ENCODE measurements at regions not wholly inside any gene's neighbourhood (a gene's known extent, or its start where the extent isn't known, plus 50 kb on each side); places are given as distances from the start of the nearest gene placed in this dataset.
A peak's percentile ranks its signal among the peaks of the same experiment; 100 is the strongest.

GRCh38 chr2:222797871-222798270 lies 63.0 kb upstream of the ACSL3 start:
- DNase-seq (ENCODE audit: low spot score): no peak

GRCh38 chr2:222798528-222798927 lies 62.3 kb upstream of the ACSL3 start:
- DNase-seq (ENCODE audit: low spot score): no peak

- peak; percentile 77 for DNase-seq (ENCODE audit: low spot score)
Observed at GRCh38 chr2:222799262-222799918, 61.4 kb upstream of the ACSL3 start.

- DNase-seq (ENCODE audit: low spot score): no peak
Observed at GRCh38 chr2:222802514-222803196, 58.2 kb upstream of the ACSL3 start.

GRCh38 chr2:222804351-222804750 lies 56.5 kb upstream of the ACSL3 start:
- DNase-seq (ENCODE audit: low spot score): no peak

GRCh38 chr2:222805591-222806304 lies 55.1 kb upstream of the ACSL3 start:
- DNase-seq (ENCODE audit: low spot score): no peak

GRCh38 chr2:222806526-222807137 lies 54.2 kb upstream of the ACSL3 start:
- DNase-seq (ENCODE audit: low spot score): no peak

- no peak for DNase-seq (ENCODE audit: low spot score)
Observed at GRCh38 chr2:222807431-222807830, 53.4 kb upstream of the ACSL3 start.

GRCh38 chr2:222809582-222809981 lies 51.3 kb upstream of the ACSL3 start:
- no peak for DNase-seq (ENCODE audit: low spot score)

GRCh38 chr2:222810044-222810443 lies 50.8 kb upstream of the ACSL3 start:
- DNase-seq (ENCODE audit: low spot score): no peak

All from COLO829 (cell line).